Renal pelvis (tissue), 1 donor: ENCODE measurements at regions not wholly inside any gene's neighbourhood (a gene's known extent, or its start where the extent isn't known, plus 50 kb on each side); places are given as distances from the start of the nearest gene placed in this dataset.
A peak's percentile ranks its signal among the peaks of the same experiment; 100 is the strongest.
"Not testable (repeated sequence)": the region's sequence is repeated elsewhere in the genome, so short reads cannot be mapped to it uniquely, and the experiment has no call there.

Source experiments
- DNase-seq: peaks from one replicate; pipeline ENCODE4 v3.0.0-alpha.2; 2013

- no peak for DNase-seq
Observed at GRCh38 chr9:75775966-75776691, 114.3 kb upstream of the PCSK5 start.

GRCh38 chr9:75780185-75780584 lies 110.3 kb upstream of the PCSK5 start:
- no peak for DNase-seq

DNA sequence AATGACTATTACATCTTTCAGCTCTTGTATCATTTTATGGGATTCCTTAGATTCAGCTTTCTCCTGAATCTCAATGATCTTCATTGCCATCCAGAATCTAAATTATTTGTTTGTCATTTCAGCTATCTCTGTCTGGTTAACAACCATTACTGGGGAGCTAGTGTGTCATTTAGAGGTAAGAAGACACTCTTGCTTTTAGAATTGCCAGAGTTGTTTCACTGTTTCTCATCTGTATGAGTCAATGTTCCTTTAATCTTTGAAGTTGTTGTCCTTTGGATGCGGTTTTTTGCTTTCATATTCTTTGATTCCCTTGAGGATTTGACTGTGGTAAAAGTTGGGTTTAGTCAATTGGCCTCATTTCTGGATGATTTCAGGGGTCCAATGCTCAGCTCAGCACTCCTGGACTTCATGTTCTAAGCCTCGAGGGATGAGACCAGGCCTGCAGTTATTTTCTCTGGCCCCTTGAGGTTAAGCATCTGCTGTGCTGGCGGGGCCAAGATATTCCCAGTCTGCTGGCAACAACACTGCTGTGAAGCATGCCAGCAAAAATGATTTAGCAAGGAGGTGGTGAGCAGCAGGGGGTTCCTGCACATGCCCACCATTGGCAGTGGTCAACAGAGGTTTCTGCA lies 102.4 kb upstream of the PCSK5 start:
- DNase-seq: no peak

DNA sequence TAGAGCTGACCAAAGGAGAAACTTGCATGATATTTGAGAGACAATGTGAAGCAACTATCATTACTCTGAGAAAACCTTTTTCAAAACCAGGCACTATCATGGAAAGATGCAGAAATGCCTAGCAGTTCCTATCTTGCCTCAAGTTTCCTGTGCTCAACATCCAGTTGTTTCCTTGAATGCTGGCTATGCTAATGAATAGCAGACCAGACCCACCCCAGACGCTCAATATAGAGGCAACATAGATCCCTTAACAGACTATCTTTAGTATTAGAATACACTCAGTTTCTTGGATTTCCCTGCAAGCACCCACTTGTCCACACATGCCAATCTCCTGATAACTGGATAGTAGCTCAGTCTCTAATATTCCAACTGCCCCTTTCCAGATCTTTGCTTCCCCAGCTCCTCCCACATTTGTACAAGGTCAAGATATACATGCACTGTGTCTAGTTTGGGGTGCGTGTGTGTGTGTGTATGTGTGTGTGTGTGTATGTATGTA lies 93.3 kb upstream of the PCSK5 start:
- no peak for DNase-seq

- DNase-seq: no peak
Observed at GRCh38 chr9:75798505-75798904, 92.0 kb upstream of the PCSK5 start.

DNA sequence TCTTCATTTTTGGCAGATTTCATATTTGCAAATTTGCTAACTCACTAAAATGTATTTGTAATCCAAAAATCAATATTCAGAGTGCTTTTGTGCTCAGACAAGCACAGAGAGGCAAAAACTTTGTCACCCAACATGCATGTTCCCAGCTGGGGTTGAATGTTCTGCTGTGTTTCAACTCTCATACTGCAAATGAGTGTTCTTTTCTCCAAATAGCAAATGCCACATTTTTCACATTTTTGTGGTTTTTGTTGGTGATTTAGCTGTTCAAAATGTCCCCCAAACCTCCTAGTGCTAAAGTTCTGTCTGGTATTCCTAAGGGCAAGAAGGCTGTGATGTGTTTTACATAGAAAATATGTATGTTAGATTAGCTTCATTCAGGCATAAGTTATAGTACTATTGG lies 87.3 kb upstream of the PCSK5 start:
- peak; percentile 11 for DNase-seq

GRCh38 chr9:75810063-75810462 lies 80.4 kb upstream of the PCSK5 start:
- DNase-seq: no peak

- DNase-seq: no peak
Observed at GRCh38 chr9:75811692-75812091, 78.8 kb upstream of the PCSK5 start.

GRCh38 chr9:75812141-75812540 lies 78.3 kb upstream of the PCSK5 start:
- DNase-seq: no peak

- no peak for DNase-seq
Observed at GRCh38 chr9:75814667-75815066, 75.8 kb upstream of the PCSK5 start.

GRCh38 chr9:75820471-75821115 lies 69.9 kb upstream of the PCSK5 start:
- not testable (repeated sequence) for DNase-seq

DNA sequence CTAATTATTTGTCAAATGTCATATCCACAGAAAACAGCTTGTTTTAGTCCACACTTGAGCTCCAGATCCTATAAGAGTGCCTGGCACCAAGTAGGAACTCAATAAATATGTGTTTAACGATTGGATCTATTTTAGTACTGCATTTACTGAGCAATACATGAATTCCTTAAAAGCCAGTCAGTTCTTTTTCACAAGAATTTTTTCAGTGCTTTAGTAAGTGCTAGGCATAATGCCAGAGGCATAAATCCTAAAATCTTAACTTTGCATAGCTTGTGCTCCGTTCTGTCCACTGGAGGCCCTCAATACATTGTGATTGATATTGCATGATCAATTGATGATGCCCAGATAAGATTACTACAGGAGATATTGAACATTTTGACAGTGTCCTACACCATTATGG lies 67.3 kb upstream of the PCSK5 start:
- peak; percentile 17 for DNase-seq

DNA sequence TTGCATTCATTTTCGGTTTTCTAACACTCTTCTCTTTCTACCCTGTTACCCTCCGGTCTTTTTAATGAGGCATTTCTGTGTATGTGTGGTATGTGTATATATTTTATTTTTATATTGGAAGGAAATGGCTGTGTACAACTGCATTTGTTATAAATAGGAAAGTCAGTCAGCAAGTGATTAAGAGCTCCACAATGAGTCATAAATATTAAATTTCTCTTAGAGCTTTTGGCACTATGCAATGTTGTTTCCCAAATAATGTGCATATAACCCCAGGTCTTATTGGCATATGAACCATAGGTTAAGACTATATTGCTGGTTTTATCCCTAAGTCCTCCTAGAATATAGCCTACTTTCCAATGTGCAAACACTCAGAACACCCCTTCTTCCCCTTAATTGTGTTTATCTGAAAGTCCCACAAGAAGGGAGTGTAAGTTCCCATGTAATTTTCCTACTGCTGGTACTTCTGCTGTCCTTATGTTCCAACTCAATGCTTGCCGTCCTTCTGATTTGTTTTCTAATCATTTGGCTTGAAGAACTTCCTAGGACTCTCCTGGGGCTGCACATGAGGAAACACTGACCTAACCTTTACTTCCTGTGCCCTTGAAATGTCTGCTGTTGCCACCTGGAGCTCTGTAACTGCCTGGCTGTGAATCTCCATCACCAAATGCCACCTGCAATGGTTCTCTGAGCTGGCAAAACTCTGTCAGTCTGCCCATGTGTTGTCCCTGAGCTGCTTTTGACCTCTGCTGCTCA lies 65.5 kb upstream of the PCSK5 start:
- peak; percentile 4 for DNase-seq

- DNase-seq: no peak
Observed at GRCh38 chr9:75826314-75826713, 64.2 kb upstream of the PCSK5 start.

DNA sequence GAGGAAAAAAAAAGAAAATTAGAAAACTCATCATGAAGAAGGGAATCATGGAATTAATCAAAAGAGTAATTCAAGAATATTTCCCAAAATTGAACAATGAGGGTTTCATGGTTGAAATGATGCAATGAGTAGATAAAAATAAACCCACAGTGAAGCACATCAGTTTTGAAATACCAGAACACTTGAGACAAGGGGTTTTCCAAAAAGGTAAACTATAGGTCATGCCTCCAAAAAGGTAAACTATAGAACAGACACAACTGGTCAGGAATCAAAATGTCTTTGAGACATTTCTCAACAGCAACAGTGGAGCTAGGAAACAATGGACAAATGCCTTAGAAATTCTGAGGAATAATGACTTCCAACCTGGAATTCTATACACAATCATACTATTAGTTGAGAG lies 60.2 kb upstream of the PCSK5 start:
- no peak for DNase-seq

GRCh38 chr9:75833778-75834177 lies 56.7 kb upstream of the PCSK5 start:
- DNase-seq: no peak

- DNase-seq: no peak
Observed at GRCh38 chr9:75834878-75835277, 55.6 kb upstream of the PCSK5 start.
